ENCODE measurements at regions not wholly inside any gene's neighbourhood (a gene's known extent, or its start where the extent isn't known, plus 50 kb on each side); places are given as distances from the start of the nearest gene placed in this dataset.

GRCh38 chr1:5456090-5456811 is 536.0 kb downstream of the NPHP4 start:
- Histone ChIP-seq H3K9me3 (ENCODE audit: control insufficient read depth in 2 of 2, insufficient read depth in 1 of 2, low read length in 1 of 2) (no peaks in the 10 kb centered on the region), H3K4me1 (ENCODE audit: control insufficient read depth in 2 of 2, insufficient read depth in 2 of 2, low read length in 2 of 2) (no peaks in the 10 kb centered on the region), H3K4me3 (ENCODE audit: low read length in 2 of 2) (no peak overlapping the region), H3K27me3 (ENCODE audit: control insufficient read depth in 2 of 2, insufficient read depth in 1 of 2, low read length in 1 of 2) (no peaks in the 10 kb centered on the region), H3K36me3 (ENCODE audit: control insufficient read depth in 2 of 2, insufficient read depth in 2 of 2, low read length in 1 of 2) (no peaks in the 10 kb centered on the region), H3K27ac (ENCODE audit: low read depth in 1 of 2, low read length in 1 of 2) (no peak overlapping the region)
- DNase-seq (ENCODE audit: low read depth in 6 of 9, low spot score in 9 of 9) = no peak
- 71% methylated on average over 16 of the region's 16 CpGs for WGBS

GRCh38 chr1:5455651-5456050 is 536.6 kb downstream of the NPHP4 start:
- H3K27me3 ChIP-seq (ENCODE audit: control insufficient read depth in 2 of 2, insufficient read depth in 1 of 2, low read length in 1 of 2) = no peaks in the 10 kb centered on the region
- no peak overlapping the region for H3K27ac ChIP-seq (ENCODE audit: low read depth in 1 of 2, low read length in 1 of 2)
- no peaks in the 10 kb centered on the region for H3K4me1 ChIP-seq (ENCODE audit: control insufficient read depth in 2 of 2, insufficient read depth in 2 of 2, low read length in 2 of 2)
- DNase-seq (ENCODE audit: low read depth in 6 of 9, low spot score in 9 of 9) = no peak
- no peak overlapping the region for H3K4me3 ChIP-seq (ENCODE audit: low read length in 2 of 2)
- no peaks in the 10 kb centered on the region for H3K36me3 ChIP-seq (ENCODE audit: control insufficient read depth in 2 of 2, insufficient read depth in 2 of 2, low read length in 1 of 2)
- no peaks in the 10 kb centered on the region for H3K9me3 ChIP-seq (ENCODE audit: control insufficient read depth in 2 of 2, insufficient read depth in 1 of 2, low read length in 1 of 2)
- WGBS = 31% methylated on average over 8 of the region's 8 CpGs

GRCh38 chr1:5455056-5455455 is 537.2 kb downstream of the NPHP4 start:
- no peaks in the 10 kb centered on the region for H3K27me3 ChIP-seq (ENCODE audit: control insufficient read depth in 2 of 2, insufficient read depth in 1 of 2, low read length in 1 of 2)
- 78% methylated on average over 9 of the region's 9 CpGs for WGBS

DNA sequence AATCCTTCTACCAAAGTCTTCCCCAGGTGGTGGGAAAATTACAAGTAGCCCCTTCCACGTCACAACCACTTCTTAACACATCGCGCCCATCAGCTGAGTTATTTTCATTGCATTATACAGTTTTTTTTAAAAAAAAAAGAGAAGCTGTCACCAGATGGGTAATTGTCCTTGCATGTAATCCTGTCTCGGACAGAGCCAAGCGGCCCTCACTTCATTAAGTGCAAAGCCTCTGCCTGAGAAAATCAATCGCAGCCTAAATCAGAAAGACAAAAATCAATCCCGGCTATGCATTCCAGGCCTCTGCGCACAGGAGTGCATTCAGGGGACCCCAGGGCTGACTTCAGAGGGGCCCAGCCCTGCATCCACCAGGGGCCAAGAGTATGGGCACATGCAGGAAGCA is 538.9 kb downstream of the NPHP4 start:
- WGBS = 88% methylated on average over 8 of the region's 8 CpGs
- Histone ChIP-seq H3K27me3 (ENCODE audit: control insufficient read depth in 2 of 2, insufficient read depth in 1 of 2, low read length in 1 of 2) (no peaks in the 10 kb centered on the region), H3K9me3 (ENCODE audit: control insufficient read depth in 2 of 2, insufficient read depth in 1 of 2, low read length in 1 of 2) (no peaks in the 10 kb centered on the region), H3K27ac (ENCODE audit: low read depth in 1 of 2, low read length in 1 of 2) (no peak overlapping the region), H3K4me3 (ENCODE audit: low read length in 2 of 2) (no peak overlapping the region), H3K4me1 (ENCODE audit: control insufficient read depth in 2 of 2, insufficient read depth in 2 of 2, low read length in 2 of 2) (no peaks in the 10 kb centered on the region), H3K36me3 (ENCODE audit: control insufficient read depth in 2 of 2, insufficient read depth in 2 of 2, low read length in 1 of 2) (no peaks in the 10 kb centered on the region)
- DNase-seq (ENCODE audit: low read depth in 6 of 9, low spot score in 9 of 9) = no peak

More at GRCh38 chr1:5455056-5455455, 537.2 kb downstream of the NPHP4 start:
- Histone ChIP-seq H3K9me3 (ENCODE audit: control insufficient read depth in 2 of 2, insufficient read depth in 1 of 2, low read length in 1 of 2) (no peaks in the 10 kb centered on the region), H3K4me1 (ENCODE audit: control insufficient read depth in 2 of 2, insufficient read depth in 2 of 2, low read length in 2 of 2) (no peaks in the 10 kb centered on the region), H3K27ac (ENCODE audit: low read depth in 1 of 2, low read length in 1 of 2) (no peak overlapping the region), H3K36me3 (ENCODE audit: control insufficient read depth in 2 of 2, insufficient read depth in 2 of 2, low read length in 1 of 2) (no peaks in the 10 kb centered on the region), H3K4me3 (ENCODE audit: low read length in 2 of 2) (no peak overlapping the region)
- DNase-seq (ENCODE audit: low read depth in 6 of 9, low spot score in 9 of 9) = no peak

- DNase-seq (ENCODE audit: low read depth in 6 of 9, low spot score in 9 of 9) = no peak
- Histone ChIP-seq H3K4me3 (ENCODE audit: low read length in 2 of 2) (no peak overlapping the region), H3K36me3 (ENCODE audit: control insufficient read depth in 2 of 2, insufficient read depth in 2 of 2, low read length in 1 of 2) (no peaks in the 10 kb centered on the region), H3K27ac (ENCODE audit: low read depth in 1 of 2, low read length in 1 of 2) (no peak overlapping the region), H3K27me3 (ENCODE audit: control insufficient read depth in 2 of 2, insufficient read depth in 1 of 2, low read length in 1 of 2) (no peaks in the 10 kb centered on the region), H3K9me3 (ENCODE audit: control insufficient read depth in 2 of 2, insufficient read depth in 1 of 2, low read length in 1 of 2) (no peaks in the 10 kb centered on the region), H3K4me1 (ENCODE audit: control insufficient read depth in 2 of 2, insufficient read depth in 2 of 2, low read length in 2 of 2) (no peaks in the 10 kb centered on the region)
- WGBS = 85% methylated on average over 11 of the region's 11 CpGs
Observed at GRCh38 chr1:5451671-5452070, 540.6 kb downstream of the NPHP4 start.

GRCh38 chr1:5448486-5448885 is 543.7 kb downstream of the NPHP4 start:
- 78% methylated on average over 6 of the region's 6 CpGs for WGBS
- Histone ChIP-seq H3K27me3 (ENCODE audit: control insufficient read depth in 2 of 2, insufficient read depth in 1 of 2, low read length in 1 of 2) (no peaks in the 10 kb centered on the region), H3K4me3 (ENCODE audit: low read length in 2 of 2) (no peak overlapping the region), H3K9me3 (ENCODE audit: control insufficient read depth in 2 of 2, insufficient read depth in 1 of 2, low read length in 1 of 2) (no peaks in the 10 kb centered on the region), H3K4me1 (ENCODE audit: control insufficient read depth in 2 of 2, insufficient read depth in 2 of 2, low read length in 2 of 2) (no peaks in the 10 kb centered on the region), H3K27ac (ENCODE audit: low read depth in 1 of 2, low read length in 1 of 2) (no peak overlapping the region), H3K36me3 (ENCODE audit: control insufficient read depth in 2 of 2, insufficient read depth in 2 of 2, low read length in 1 of 2) (no peaks in the 10 kb centered on the region)
- no peak for DNase-seq (ENCODE audit: low read depth in 6 of 9, low spot score in 9 of 9)

- H3K27me3 ChIP-seq (ENCODE audit: control insufficient read depth in 2 of 2, insufficient read depth in 1 of 2, low read length in 1 of 2) = no peaks in the 10 kb centered on the region
- no peaks in the 10 kb centered on the region for H3K4me1 ChIP-seq (ENCODE audit: control insufficient read depth in 2 of 2, insufficient read depth in 2 of 2, low read length in 2 of 2)
- no peak for DNase-seq (ENCODE audit: low read depth in 6 of 9, low spot score in 9 of 9)
- no peak overlapping the region for H3K4me3 ChIP-seq (ENCODE audit: low read length in 2 of 2)
- H3K27ac ChIP-seq (ENCODE audit: low read depth in 1 of 2, low read length in 1 of 2) = no peak overlapping the region
- H3K9me3 ChIP-seq (ENCODE audit: control insufficient read depth in 2 of 2, insufficient read depth in 1 of 2, low read length in 1 of 2) = no peaks in the 10 kb centered on the region
- H3K36me3 ChIP-seq (ENCODE audit: control insufficient read depth in 2 of 2, insufficient read depth in 2 of 2, low read length in 1 of 2) = no peaks in the 10 kb centered on the region
- WGBS = 69% methylated on average over 6 of the region's 6 CpGs
Observed at GRCh38 chr1:5447503-5447960, 544.7 kb downstream of the NPHP4 start.

DNA sequence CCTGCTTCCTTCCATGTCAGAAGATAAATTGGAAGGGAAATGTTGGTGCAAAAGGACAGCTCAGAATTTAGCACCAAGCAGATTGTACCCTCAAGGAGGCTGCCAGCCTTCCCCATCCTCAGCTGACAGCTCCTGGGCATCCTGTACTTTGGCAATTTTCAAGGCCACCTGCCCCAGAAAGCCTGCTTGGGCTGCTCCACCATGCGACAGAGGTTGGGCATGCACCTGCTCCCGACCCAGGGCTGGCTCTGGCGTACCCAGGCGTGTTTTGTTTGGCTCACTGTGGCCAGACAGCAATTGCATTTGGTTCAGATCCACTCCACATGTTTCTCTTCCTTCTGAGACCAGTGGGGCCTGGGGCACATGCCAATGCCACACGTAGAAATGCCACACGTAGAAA is 547.8 kb downstream of the NPHP4 start:
- DNase-seq (ENCODE audit: low read depth in 6 of 9, low spot score in 9 of 9) = no peak
- WGBS = 89% methylated on average over 6 of the region's 6 CpGs

GRCh38 chr1:5436808-5437207 is 555.4 kb downstream of the NPHP4 start:
- no peaks in the 10 kb centered on the region for H3K27me3 ChIP-seq (ENCODE audit: control insufficient read depth in 2 of 2, insufficient read depth in 1 of 2, low read length in 1 of 2)
- 95% methylated on average over 2 of the region's 2 CpGs for WGBS

More for the DNA sequence above, 547.8 kb downstream of the NPHP4 start:
- Histone ChIP-seq H3K36me3 (ENCODE audit: control insufficient read depth in 2 of 2, insufficient read depth in 2 of 2, low read length in 1 of 2) (no peaks in the 10 kb centered on the region), H3K27me3 (ENCODE audit: control insufficient read depth in 2 of 2, insufficient read depth in 1 of 2, low read length in 1 of 2) (no peaks in the 10 kb centered on the region), H3K27ac (ENCODE audit: low read depth in 1 of 2, low read length in 1 of 2) (no peak overlapping the region), H3K9me3 (ENCODE audit: control insufficient read depth in 2 of 2, insufficient read depth in 1 of 2, low read length in 1 of 2) (no peaks in the 10 kb centered on the region), H3K4me1 (ENCODE audit: control insufficient read depth in 2 of 2, insufficient read depth in 2 of 2, low read length in 2 of 2) (no peaks in the 10 kb centered on the region), H3K4me3 (ENCODE audit: low read length in 2 of 2) (no peak overlapping the region)

More at GRCh38 chr1:5436808-5437207, 555.4 kb downstream of the NPHP4 start:
- Histone ChIP-seq H3K27ac (ENCODE audit: low read depth in 1 of 2, low read length in 1 of 2) (no peak overlapping the region), H3K36me3 (ENCODE audit: control insufficient read depth in 2 of 2, insufficient read depth in 2 of 2, low read length in 1 of 2) (no peaks in the 10 kb centered on the region), H3K9me3 (ENCODE audit: control insufficient read depth in 2 of 2, insufficient read depth in 1 of 2, low read length in 1 of 2) (no peaks in the 10 kb centered on the region), H3K4me3 (ENCODE audit: low read length in 2 of 2) (no peak overlapping the region), H3K4me1 (ENCODE audit: control insufficient read depth in 2 of 2, insufficient read depth in 2 of 2, low read length in 2 of 2) (no peaks in the 10 kb centered on the region)
- no peak for DNase-seq (ENCODE audit: low read depth in 6 of 9, low spot score in 9 of 9)

Measured in thymus (tissue), 11 donors.